Superior temporal gyrus (tissue), 1 donor: ENCODE measurements at regions not wholly inside any gene's neighbourhood (a gene's known extent, or its start where the extent isn't known, plus 50 kb on each side); places are given as distances from the start of the nearest gene placed in this dataset.
"Not testable (repeated sequence)": the region's sequence is repeated elsewhere in the genome, so short reads cannot be mapped to it uniquely, and the experiment has no call there.

Source experiments
- DNase-seq: peaks from one replicate; pipeline ENCODE4 v3.0.0-alpha.2; 2016; ENCODE audit errors: extremely low spot score

DNA sequence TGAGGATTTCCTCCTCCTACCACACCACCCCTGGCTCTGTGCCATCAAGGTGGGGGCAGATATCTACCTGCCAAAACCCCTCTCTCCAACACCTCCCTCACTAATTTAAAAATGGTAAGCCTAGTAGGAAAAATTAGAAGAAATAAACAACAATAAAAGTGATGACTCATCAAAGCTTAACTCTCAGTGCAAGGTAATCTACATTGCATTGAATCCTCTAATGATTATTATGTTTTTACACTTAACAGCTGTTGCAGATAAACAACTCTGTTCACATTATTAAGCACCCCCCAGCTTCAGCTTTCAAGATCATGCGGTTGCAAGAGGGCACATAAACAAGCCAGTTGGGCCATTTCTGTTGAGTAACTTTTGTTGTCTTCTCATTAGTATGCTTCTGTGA lies 396.1 kb upstream of the ATP11B start:
- no peak for DNase-seq

DNA sequence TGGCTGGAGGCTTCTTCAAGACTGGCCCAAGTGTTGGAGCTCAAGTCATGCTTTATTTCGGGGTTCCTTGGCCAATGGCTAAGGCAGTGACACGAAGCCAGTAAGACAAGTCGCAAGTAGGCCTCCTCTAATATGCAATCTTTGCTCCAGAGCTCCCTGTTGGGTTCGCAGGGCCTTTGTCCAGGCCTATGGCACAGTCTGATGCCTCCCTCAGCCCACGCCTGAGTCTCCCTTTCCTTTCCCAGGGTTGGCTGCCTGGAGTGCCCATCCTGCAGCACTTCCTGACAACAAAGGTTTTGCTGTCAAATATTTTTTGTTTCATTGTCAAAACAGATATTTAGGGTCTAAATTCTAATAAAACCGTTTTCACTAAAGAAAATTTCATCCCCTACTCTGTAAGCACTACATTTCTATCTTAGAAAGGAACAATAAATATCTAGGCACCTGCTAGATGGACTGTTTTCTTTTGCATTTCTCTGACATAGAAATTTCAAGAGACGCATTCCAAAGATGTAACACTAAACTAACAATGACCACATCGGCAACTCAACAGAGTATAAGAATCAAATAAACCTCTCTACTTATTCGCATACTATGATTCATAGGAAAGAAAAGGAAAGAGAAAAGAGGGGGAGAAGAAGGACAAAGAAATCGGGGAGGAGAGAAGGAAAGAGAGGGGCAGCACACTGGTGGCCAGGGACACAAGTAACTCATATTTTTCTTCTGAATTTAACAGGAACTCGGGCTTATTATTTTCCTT lies 393.1 kb upstream of the ATP11B start:
- no peak for DNase-seq

DNA sequence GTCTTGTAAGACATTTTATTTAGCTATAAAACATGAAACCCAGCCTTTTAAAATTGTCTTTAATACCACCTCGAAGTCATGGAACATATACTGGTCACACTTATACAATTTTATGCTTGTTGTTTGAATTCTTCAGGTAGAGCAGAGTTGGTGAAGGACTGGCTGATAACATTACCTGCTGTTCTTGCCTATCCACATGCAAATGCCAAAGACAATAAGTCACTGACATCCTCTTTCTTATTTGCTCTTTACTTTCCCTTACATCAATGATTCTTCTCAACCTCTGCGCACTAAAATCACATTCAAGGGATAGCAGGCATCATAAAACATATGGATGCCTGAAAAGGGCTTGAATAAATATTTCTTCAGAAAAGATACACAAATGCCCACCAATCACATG lies 392.5 kb upstream of the ATP11B start:
- no peak for DNase-seq

DNA sequence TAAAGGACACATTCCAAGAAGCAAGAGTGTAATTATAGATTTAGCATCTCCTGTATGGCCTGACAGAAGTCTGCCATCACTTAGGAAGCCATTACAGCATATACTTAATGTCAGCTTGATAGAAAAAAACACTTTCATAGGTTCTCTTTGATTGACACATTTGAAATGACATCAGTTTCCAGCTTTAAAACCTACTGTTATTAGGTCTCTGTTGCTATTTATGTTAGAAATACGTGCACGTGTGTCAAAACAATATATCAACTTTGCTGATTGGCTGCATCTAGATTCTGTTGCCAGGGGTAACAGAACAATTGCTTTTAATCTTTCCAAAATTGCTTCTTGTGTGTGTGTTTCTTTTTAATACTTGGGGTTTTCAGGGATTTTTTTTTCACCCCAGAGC lies 389.3 kb upstream of the ATP11B start:
- no peak for DNase-seq

DNA sequence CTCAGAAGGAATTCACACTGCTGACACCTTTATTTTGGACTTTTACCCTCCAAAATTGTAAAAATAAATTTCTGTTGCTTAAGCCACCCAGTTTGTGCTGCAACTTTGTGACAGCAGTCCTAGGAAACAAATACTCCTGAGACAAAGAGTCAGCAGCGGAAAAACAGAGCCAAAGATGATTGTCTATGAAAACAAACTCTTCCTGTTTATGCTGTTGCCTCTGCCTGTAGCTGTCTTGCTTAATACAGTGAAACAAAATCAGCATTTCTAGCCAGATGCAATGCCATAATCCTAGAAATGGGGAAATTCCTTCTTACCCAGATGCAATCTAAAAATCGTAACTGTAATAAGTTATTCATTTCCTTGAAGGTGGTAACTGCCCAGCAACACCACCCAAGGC lies 387.5 kb upstream of the ATP11B start:
- no peak for DNase-seq

DNA sequence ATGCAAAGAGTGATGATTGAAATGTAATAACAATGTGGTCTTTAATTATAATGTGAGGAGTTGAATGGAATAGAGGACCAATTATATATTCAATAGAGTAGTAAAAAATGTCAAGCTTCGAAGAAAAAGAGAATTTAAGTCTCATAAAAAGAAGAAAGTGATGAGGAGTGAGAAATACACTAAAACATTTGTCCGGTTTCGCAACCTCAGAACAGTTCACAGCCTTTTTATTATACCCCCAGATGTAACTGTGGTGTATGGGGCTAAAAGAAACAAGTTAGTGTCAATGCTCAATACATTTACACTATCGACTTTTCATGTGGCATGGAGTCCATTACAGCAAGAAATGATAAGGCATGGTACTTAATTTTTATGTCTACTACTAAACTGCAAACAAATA lies 386.5 kb upstream of the ATP11B start:
- DNase-seq: no peak

DNA sequence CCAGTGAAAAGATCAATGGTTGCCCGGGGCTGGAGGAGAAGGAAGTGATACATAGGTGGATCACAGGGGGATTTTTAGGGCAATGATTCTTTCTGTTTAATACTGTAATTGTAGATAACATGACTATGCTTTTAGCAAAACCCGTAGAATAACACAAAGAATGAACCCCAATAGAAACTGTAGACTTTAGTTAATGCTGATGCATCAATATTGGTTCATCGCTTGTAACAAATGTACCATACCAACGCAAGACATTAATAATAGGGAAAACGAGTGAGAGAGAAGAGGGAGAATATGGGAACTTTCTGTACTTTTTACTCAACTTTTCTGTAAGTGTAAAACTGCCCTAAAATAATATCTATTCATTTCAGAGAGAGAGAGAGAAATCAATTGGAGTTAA lies 383.3 kb upstream of the ATP11B start:
- DNase-seq: no peak

DNA sequence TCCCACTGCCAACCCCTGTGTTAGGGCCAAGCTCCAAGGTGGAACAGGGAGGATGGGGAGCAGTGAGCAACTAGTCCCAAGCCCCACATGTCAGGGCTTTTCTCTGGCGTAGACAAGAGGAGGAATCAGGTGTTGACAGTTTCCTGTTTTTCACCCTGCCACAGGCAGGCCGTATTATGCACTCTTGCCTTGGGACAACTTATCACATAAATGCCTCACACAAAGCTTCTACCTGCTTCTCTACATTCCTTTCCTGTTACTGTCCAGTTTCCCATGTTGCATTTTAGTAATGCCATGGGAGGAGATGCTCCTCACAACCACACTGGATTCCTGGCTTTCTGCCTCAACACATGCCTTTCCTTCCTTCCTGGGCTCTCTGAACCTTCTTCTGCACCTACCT lies 381.2 kb upstream of the ATP11B start:
- no peak for DNase-seq

DNA sequence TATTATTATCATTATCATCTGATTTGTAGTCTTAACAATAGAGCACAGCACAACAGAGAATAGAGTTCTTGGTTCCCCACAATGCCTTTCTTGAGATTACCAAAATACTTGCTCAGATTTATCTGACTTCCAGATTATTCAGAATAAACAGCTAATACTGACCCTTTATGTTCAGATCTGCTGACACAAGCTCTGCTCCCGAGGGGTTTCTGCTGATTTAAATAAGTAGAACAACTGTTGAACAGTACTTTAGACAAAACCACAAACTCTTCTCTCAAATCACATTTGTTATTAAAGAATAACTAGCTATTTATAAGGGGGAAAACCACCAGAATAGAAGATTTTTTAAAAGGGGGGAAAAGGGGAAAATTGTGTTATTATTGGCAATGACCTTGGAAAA lies 380.2 kb upstream of the ATP11B start:
- no peak for DNase-seq

DNA sequence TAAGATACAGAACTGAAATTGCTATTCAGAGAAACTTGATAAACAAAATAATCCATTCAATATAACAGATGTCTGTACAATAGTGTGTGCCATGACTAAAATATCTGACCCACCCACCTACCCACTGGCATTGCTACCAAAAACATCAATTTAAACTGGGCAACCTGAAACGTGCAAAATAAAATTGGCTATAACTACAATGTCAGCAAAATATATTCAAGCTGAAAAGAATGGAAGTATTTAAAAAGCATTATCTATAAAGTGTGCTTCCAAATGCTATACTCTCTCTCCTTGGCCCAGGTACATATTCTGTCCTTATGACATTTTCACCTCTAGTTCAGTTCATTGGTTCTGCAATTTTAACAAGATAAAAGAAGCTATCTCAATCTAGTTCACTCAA lies 379.6 kb upstream of the ATP11B start:
- no peak for DNase-seq

DNA sequence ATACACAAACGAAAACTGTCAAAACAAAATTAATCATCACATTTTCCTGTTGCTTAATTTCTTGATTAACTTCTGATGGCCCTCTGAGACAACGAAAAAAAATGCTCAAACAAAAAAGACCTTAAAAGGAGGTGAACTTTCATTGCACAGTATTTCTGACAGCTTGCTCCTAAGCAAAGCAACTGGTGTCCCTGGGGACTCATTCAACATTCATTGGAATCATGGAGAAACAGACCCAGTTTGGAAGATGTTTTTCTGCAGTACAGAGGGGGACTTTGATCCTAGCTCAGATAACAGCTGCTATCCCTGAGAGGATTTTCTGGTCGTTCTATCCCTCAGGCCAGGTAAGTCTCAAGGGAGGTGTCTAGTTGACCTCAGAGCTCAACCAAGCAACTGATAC lies 378.7 kb upstream of the ATP11B start:
- no peak for DNase-seq

DNA sequence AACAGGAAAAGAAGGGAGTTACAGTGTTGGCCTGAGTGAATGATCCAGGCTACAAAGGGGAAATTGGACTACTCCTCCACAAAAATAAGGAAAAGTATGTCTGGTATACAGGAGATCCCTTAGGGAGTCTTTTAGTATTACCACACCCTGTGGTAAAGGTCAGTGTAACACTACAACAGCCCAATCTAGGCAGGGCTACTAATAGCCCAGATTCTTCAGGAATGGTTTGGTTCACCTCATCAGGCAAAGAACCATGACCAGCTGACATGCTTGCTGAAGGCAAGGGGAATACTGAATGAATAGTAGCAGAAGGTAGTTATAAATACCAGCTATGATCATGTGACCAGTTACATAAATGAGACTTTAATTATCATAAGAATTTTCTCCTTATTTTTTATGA lies 372.6 kb upstream of the ATP11B start:
- no peak for DNase-seq

DNA sequence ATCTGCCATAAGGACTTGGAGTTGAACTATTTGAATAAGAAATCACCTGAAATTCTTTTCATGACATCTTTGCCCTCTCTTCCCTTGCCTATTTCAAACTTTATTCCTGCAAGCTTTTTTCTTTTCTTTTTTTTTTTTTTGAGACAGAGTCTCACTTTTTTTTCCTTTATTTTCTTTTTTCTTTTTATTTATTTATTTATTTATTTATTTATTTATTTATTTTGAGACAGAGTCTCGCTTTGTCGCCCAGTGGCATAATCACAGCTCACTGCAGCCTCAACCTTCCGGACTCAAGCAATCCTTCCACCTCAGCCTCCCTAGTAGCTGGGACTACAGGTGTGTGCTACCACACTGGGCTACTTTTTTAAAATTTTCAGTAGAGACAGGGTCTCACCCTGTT lies 369.3 kb upstream of the ATP11B start:
- DNase-seq: no peak

DNA sequence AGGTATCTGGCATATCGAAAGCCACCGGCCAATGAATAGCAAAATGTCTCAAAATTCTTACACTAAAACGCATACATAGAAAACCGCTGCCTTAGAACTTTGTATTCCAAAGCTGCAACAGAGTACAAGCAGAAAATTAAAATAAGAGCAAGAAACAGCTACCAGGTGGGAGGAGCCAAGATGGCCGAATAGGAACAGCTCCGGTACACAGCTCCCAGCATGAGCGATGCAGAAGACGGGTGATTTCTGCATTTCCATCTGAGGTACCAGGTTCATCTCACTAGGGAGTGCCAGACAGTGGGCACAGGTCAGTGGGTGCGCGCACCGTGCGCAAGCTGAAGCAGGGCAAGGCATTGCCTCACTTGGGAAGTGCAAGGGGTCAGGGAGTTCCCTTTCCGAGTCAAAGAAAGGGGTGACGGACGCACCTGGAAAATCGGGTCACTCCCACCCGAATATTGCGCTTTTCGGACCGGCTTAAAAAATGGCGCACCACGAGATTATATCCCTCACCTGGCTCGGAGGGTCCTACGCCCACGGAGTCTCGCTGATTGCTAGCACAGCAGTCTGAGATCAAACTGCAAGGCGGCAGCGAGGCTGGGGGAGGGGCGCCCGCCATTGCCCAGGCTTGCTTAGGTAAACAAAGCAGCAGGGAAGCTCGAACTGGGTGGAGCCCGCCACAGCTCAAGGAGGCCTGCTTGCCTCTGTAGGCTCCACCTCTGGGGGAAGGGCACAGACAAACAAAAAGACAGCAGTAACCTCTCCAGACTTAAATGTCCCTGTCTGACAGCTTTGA lies 367.2 kb upstream of the ATP11B start:
- not testable (repeated sequence) for DNase-seq

DNA sequence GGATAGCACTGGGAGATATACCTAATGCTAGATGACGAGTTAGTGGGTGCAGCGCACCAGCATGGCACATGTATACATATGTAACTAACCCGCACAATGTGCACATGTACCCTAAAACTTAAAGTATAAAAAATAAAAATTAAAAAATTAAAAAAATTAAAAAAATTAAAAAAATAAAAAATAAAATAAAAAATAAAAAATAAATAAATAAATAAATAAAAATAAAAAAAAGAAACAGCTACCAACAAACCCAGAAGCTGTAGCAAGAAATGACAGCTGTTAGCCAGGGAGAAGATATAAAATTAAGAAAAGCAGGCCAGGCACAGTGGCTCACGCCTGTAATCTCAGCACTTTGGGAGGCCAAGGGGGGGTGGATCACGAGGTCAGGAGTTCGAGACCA lies 361.3 kb upstream of the ATP11B start:
- not testable (repeated sequence) for DNase-seq

DNA sequence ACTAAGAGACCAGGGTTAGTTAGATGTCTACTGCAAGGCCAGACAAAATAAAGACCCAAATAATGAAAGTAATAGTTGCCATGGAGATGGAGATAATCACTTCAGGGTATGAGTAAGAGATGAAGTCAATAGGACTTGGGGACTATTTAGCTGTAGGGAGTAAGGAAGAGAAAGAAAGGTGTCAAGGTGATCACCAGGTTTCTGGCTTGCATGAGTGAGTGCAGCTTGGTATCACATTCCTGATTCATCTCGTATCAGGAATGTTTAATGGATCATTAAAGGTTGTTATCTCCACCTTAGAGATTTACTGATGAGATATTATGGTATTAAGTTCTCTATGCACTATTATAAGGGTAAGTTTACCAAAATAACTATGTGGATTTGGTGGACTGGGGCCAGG lies 357.4 kb upstream of the ATP11B start:
- DNase-seq: no peak

DNA sequence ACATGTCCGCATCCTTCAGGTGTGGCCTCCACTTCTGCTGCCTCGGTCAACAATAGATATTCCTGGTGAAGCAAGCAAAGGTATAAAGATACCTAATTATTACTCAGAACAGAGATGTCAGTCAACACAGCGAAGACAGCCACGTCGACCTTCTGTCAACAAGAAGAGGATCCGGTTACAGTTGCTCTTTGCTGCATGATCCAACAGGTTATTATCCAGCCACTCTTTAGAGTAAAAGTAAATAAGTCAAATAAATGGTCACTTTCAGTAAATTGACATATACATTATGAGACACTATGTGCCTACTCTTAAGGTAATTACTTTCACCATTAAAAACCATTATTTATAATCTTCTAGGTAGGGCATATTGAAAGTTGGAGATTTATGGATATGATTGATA lies 356.8 kb upstream of the ATP11B start:
- no peak for DNase-seq

DNA sequence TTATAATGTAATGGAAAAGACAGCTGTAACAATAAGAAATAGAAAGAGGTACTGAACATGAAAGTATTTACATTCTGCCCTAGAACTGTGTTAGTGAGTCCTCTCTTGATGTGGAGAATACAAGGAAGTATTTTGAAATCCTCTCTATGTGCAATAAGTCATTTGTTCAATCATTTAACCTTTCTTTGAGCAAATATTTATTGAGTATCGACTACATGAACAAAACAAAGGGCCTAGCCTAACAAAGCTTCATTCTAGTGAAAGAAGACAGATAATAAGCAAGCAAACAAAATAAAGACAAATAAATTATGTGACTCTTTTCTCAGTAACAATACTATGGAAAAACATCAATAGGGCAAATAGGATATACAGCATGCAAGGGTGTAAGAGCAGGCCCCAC lies 354.9 kb upstream of the ATP11B start:
- no peak for DNase-seq

DNA sequence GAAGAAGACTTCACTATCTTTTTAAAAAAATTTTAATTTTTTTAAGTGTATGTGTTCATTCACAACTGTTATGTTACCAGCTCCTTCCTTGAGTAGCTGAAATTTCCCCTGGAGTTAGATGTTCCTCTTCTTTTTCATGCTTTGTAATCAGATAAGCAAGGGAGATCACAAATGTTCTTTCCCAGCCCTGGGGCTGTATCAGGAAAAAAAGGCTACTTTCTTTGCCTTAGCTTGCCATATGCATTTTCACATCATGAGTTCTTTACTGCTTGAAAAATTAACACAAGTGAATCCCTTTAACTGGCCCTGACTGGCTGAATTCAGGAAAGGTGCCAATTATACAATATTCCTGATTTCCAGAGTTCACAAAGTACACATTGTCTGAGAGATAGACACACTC lies 353.2 kb upstream of the ATP11B start:
- no peak for DNase-seq

DNA sequence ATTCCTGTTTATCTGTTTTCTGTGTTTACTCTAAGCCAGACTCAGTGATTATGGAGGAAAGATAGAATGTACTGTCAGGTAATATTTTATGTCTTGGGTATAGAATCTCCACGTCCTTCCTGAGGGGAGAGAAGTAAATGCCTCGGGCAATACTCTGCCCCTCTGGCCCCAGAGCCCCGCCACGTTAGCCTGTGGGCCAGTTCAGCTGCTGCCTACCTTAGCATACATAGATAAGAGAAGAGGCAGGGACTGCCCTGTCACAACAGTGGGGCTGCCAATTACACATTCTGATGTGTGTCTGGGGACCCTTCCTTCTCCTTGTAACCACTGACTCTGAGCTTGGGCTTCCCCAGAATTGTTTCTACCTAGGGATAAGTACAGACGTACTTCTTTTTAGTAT lies 347.7 kb upstream of the ATP11B start:
- no peak for DNase-seq

DNA sequence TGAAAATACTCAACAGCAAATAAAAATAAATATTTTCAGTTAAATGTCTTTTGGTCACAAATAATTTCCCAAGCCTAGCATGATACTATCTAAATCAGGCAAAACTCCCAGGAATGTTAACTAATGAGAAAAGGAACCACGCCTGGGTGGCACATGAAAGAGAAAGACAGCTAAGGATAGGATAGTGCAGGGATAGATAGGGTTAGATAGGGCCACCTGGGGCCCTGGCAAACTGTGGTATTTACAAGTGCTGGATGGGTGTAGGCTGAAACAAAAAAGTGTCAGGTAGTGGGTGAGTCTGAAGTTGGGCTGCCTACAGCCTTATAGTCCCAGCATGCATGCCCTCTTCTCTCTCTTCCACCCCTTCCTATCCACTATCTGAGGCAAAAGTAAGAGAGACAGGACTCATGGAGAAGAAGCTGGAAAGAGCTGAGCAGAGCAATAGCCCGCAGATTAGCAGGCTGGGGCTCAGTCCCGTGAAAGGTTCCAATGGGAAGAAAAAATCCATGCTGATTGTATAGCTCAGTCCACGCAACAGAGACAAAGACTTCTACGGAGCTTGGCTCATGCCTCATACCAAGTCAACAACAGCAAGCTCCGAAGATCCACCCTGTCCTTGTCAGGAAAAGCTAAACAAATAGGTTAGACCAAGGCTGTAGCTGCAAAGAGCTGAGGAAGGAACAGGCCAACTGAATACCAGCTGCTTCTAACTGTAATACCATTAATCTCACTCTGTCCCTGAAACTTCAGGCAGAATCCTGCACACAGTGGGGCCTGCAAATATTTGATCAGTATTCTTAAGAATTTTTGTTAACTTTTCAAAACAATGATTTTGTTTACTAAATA lies 342.1 kb upstream of the ATP11B start:
- DNase-seq: no peak

DNA sequence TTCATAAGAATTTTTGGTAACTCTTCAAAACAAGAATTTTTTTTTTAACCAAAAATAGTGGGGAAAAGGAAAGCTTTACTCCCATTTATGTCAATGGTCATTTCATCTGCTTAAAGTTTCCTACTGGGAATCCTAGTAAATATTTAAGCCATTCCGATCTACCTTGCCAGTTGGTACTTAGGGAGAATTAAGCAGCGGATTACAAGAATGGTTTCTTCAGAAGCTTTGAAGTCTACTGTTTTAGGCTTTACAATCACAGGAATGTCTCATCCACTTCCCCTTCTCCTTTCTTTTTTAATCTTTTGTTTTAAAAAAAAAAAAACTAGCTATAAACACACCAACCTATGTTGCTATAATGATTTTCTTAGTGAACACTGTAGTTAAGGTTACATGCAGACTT lies 341.4 kb upstream of the ATP11B start:
- DNase-seq: no peak

DNA sequence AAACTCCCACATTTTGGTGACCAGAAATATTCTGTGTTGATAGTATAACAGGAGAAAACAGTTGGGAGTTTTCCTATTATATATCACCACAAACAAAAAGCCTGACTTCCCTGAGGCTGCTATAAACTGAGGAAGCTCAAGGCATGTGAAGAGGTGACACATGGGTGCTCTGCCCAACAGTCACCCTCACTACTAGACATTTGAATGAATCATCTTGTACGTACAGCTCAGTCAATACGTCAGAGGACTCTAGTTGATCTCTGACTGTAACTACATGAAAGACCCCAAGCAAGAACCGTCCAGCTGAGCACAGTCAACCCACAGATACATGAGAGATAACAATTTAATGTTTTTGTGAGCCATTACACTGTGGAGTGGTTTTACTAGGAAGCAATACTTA lies 338.3 kb upstream of the ATP11B start:
- DNase-seq: no peak
